K562 (cell line): ENCODE measurements at regions not wholly inside any gene's neighbourhood (a gene's known extent, or its start where the extent isn't known, plus 50 kb on each side); places are given as distances from the start of the nearest gene placed in this dataset.
A peak's percentile ranks its signal among the peaks of the same experiment; 100 is the strongest.
"Not testable (repeated sequence)": the region's sequence is repeated elsewhere in the genome, so short reads cannot be mapped to it uniquely, and the experiment has no call there.

Experiments
- ATAC-seq: fragments of 200-7000 bp; cut with Tn5 transposase; 3 replicates; pipeline ENCODE4 v1.9.1; 2020; ENCODE audit warnings: moderate library complexity
- BruUV-seq: library from RNA; stranded (reverse); fragments of 400-500 nt; replicated peaks from 2 replicates; lab custom pipeline; 2021; lab: Mats Ljungman, UMichigan
- CTCF ChIA-PET: fragments of 300-600 bp; formaldehyde crosslinking; extraction: SDS; loops from one replicate; lab custom pipeline; 2021; ENCODE audit warnings: low intra/inter-chr PET ratio; lab: Yijun Ruan, JAX
- POLR2A ChIA-PET: fragments of 300-600, 350-650 bp; sonication (Branson Sonifier 250); formaldehyde crosslinking; extraction: SDS; loops from one replicate; lab custom pipeline; 2021; ENCODE audit warnings: antibody characterized with exemption, inconsistent platforms; lab: Yijun Ruan, JAX
- DNase-seq, 4 experiments: peaks; one replicate each; pipeline versions ENCODE4 v3.0.0 to v3.0.0-alpha.2; 2011 to 2018; ENCODE audit warnings: low spot score in 3 of 4, mixed read lengths in 3 of 4; ENCODE audit errors: extremely low read depth in 1 of 4
- FAIRE-seq: peaks from 2 replicates; lab custom pipeline; 2011; peaks lifted over from hg19 to GRCh38; lab: Jason Lieb, UNC
- H2AFZ ChIP-seq: 2 replicates; pipeline ENCODE4 v1.6.0; 2011; ENCODE audit warnings: low read depth, low read length, control low read depth, inconsistent platforms
- H3K27ac ChIP-seq: fragments of 200-600 bp; 3 replicates; pipeline ENCODE4 v1.8.0; 2011; ENCODE audit warnings: low read depth, mild to moderate bottlenecking, control low read depth, inconsistent platforms, low read length, moderate library complexity, mixed read lengths; ENCODE audit errors: extremely low read depth
- H3K27me3 ChIP-seq, 2 experiments: fragments of 300-600 bp in 1 of 2; 2 replicates in 1 of 2; 3 replicates in 1 of 2; pipeline versions ENCODE4 v1.6.0 to v1.8.0; 2011; ENCODE audit warnings: inconsistent platforms in 2 of 2, low read length in 2 of 2, mild to moderate bottlenecking in 1 of 2, mixed read lengths in 1 of 2, moderate library complexity in 1 of 2; ENCODE audit not compliant: control insufficient read depth in 2 of 2, insufficient read depth in 2 of 2
- H3K36me3 ChIP-seq: fragments of 300-600 bp; 3 replicates; pipeline ENCODE4 v1.8.0; 2011; ENCODE audit warnings: mild to moderate bottlenecking, low read length, inconsistent platforms; ENCODE audit not compliant: control insufficient read depth, insufficient read depth
- H3K4me1 ChIP-seq, 2 experiments: fragments of 200-600 bp in 1 of 2; replicated peaks in 1 of 2; 2 replicates in 1 of 2; 3 replicates in 1 of 2; pipeline versions ENCODE4 v1.5.1 to v1.8.0; 2011; ENCODE audit warnings: inconsistent platforms in 2 of 2, low read length in 2 of 2, mild to moderate bottlenecking in 1 of 2, mixed read lengths in 1 of 2, moderate library complexity in 1 of 2; ENCODE audit not compliant: control insufficient read depth in 2 of 2, insufficient read depth in 2 of 2
- H3K4me2 ChIP-seq: 2 replicates; pipeline ENCODE4 v1.6.1; 2011; ENCODE audit warnings: low read length, control low read depth, inconsistent platforms, mixed read lengths; ENCODE audit not compliant: insufficient read depth
- H3K4me3 ChIP-seq: fragments of 200-600 bp; sonication (generic), shearing (Covaris generic); 2 replicates; pipeline ENCODE4 v1.5.1; 2016; ENCODE audit warnings: control low read depth, inconsistent platforms
- H3K79me2 ChIP-seq: fragments of 200-600 bp; 3 replicates; pipeline ENCODE4 v1.8.0; 2011; ENCODE audit warnings: low read length, inconsistent platforms; ENCODE audit not compliant: control insufficient read depth, insufficient read depth
- H3K9ac ChIP-seq, 2 experiments: 2 replicates each; pipeline versions ENCODE4 v1.6.0 to v1.6.1; 2011; ENCODE audit warnings: low read depth in 2 of 2, low read length in 2 of 2, control low read depth in 1 of 2, inconsistent platforms in 1 of 2, mild to moderate bottlenecking in 1 of 2, mixed read lengths in 1 of 2; ENCODE audit not compliant: insufficient read depth in 1 of 2
- H3K9me1 ChIP-seq: one replicate; pipeline ENCODE4 v1.6.0; 2011; ENCODE audit warnings: inconsistent platforms, mild to moderate bottlenecking, low read length, moderate library complexity; ENCODE audit not compliant: control insufficient read depth, insufficient read depth
- H3K9me3 ChIP-seq: replicated peaks from 2 replicates; pipeline ENCODE4 v1.5.1; 2011; ENCODE audit warnings: low read depth, low read length, inconsistent platforms; ENCODE audit not compliant: control insufficient read depth, insufficient read depth
- H4K20me1 ChIP-seq: replicated peaks from 2 replicates; pipeline ENCODE4 v1.6.1; 2011; ENCODE audit warnings: low read length, inconsistent platforms, mixed read lengths; ENCODE audit not compliant: control insufficient read depth, insufficient read depth
- IRF2 ChIP-seq: sonication (generic); formaldehyde crosslinking; IDR thresholded peaks from 2 replicates; pipeline ENCODE4 v1.8.1; 2022; ENCODE audit warnings: mild to moderate bottlenecking, missing genetic modification reagents
- WGBS: fragments of 100-300 bp; shearing (Covaris generic); methylation state at CpG from one replicate; pipeline ENCODE4 v1.1.6; 2016; ENCODE audit warnings: low coverage, mixed read lengths; ENCODE audit not compliant: insufficient coverage; ENCODE audit errors: missing lambda C conversion rate; 5-methylcytosine and 5-hydroxymethylcytosine counted together
- in situ Hi-C: fragments of 300-500 bp; cut with MboI; formaldehyde crosslinking; loops from 4 replicates; pipeline ENCODE4 v1.15.0; 2018; ENCODE audit warnings: inconsistent platforms, mixed read lengths
- intact Hi-C: fragments of 100-400 bp; cut with micrococcal nuclease; formaldehyde crosslinking; loops from 2 replicates; pipeline ENCODE4 v1.14.2; 2022

- CTCF ChIA-PET, FAIRE-seq, H3K4me3 ChIP-seq, H3K79me2 ChIP-seq, DNase-seq, H3K36me3 ChIP-seq, in situ Hi-C loops, POLR2A ChIA-PET, H3K27ac ChIP-seq, H3K9ac ChIP-seq, H3K9me1 ChIP-seq, ATAC-seq, H3K4me2 ChIP-seq, H3K9me3 ChIP-seq, BruUV-seq, H3K27me3 ChIP-seq, H4K20me1 ChIP-seq, intact Hi-C loops, H2AFZ ChIP-seq, H3K4me1 ChIP-seq: not testable (repeated sequence)
- 0 out of 2 replicates have a peak, but pooled peaks have one; percentile 31 for TF ChIP-seq IRF2
- WGBS, result 9% methylated on average over 7 of the region's 7 CpGs
Observed at GRCh38 chr22:16531666-16532065, 60.9 kb downstream of the CCT8L2 start.

DNA sequence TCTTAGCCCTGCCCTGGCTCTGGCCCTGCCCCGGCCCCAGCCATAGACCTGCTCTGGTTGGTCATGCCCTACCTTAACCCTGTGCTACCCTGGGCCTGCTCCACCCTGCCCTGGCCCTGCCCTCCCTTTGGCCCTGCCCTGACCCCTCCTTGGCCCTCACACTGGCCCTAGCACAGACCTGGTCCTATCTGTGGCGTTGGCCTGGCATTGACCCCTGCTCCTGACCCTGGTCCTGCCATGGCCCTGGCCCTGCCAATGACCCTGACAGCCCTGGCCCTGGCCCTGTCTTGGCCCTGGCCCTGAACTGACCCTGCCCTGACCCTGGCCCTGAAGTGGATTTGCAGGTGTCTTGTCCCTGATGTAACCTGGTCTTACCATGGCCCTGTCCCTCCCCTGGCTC, 63.3 kb downstream of the CCT8L2 start:
- POLR2A ChIA-PET, H3K9ac ChIP-seq, intact Hi-C loops, DNase-seq, H3K4me2 ChIP-seq, H3K4me3 ChIP-seq, H3K27ac ChIP-seq, FAIRE-seq, CTCF ChIA-PET, H2AFZ ChIP-seq, H3K9me1 ChIP-seq, H3K27me3 ChIP-seq, H3K9me3 ChIP-seq, H3K4me1 ChIP-seq, ATAC-seq, H3K36me3 ChIP-seq, H3K79me2 ChIP-seq, H4K20me1 ChIP-seq, in situ Hi-C loops, BruUV-seq: not testable (repeated sequence)
- WGBS, result 3% methylated on average over 2 of the region's 2 CpGs

DNA sequence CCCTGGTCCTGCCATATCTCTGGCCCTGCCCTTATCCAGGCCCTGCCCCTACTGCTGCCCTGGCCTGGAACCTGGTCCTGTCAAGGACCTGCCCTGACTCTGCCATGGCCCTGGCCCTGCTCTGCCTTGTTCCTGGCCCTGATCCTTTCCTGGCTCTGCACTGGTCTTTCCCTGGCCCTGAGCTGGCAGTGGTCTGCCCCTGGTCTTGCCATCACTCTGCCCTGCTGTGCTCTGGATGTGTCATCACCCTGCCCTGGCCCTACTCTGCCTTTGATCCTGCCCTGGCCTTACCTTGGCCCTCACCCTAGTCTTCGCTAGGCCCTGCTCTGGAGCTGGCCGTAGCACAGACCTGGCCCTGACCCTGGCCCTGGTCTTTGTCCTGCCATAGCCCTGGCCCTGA, 64.9 kb downstream of the CCT8L2 start:
- in situ Hi-C loops, H3K9me3 ChIP-seq, BruUV-seq, H3K4me2 ChIP-seq, H2AFZ ChIP-seq, H3K9ac ChIP-seq, ATAC-seq, FAIRE-seq, H3K27ac ChIP-seq, CTCF ChIA-PET, intact Hi-C loops, DNase-seq, POLR2A ChIA-PET, H3K79me2 ChIP-seq, H3K4me3 ChIP-seq, H3K4me1 ChIP-seq, H3K36me3 ChIP-seq, H3K9me1 ChIP-seq, H3K27me3 ChIP-seq, H4K20me1 ChIP-seq: not testable (repeated sequence)
- WGBS, result 0% methylated on average over 2 of the region's 2 CpGs

GRCh38 chr22:16526891-16527290, 65.7 kb downstream of the CCT8L2 start:
- H4K20me1 ChIP-seq, CTCF ChIA-PET, DNase-seq, H3K9me1 ChIP-seq, H3K4me2 ChIP-seq, H3K9me3 ChIP-seq, H2AFZ ChIP-seq, H3K27me3 ChIP-seq, H3K27ac ChIP-seq, ATAC-seq, FAIRE-seq, intact Hi-C loops, H3K4me3 ChIP-seq, BruUV-seq, POLR2A ChIA-PET, H3K4me1 ChIP-seq, in situ Hi-C loops, H3K36me3 ChIP-seq, H3K9ac ChIP-seq, H3K79me2 ChIP-seq: not testable (repeated sequence)
- WGBS, result 21% methylated on average over 12 of the region's 12 CpGs
